ENCODE measurements at regions not wholly inside any gene's neighbourhood (a gene's known extent, or its start where the extent isn't known, plus 50 kb on each side); places are given as distances from the start of the nearest gene placed in this dataset.

DNA sequence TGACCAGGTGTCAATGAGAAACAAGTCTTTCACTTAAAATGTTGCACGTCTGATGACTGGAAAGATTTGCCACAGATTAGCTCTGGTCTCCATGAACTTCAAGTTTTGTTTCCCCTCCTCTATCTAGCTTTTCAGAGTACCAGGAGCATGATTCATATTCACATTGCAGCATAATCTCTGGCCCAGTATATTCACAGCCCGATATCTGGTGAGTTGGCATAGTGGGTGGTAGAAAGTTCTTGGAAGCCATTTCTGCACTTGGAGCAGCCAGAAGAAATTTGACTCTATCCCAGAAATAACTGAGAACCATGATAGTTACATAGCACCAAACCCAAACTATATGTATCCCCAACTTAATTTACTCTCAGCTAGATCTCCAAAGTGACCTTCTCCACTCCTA lies 503.9 kb downstream of the PID1 start:
- TF ChIP-seq HNF4G (IDR thresholded peaks at IDR 0.05) (no peak), EGR1 (IDR thresholded peaks at IDR 0.05; ENCODE audit: low read depth in 2 of 2) (no peak), RAD21 (IDR thresholded peaks at IDR 0.05) (no peak), SP1 (IDR thresholded peaks at IDR 0.05) (no peak), ZBTB33 (IDR thresholded peaks at IDR 0.05) (no peak)
- TF ChIP-seq, protein P1, sequence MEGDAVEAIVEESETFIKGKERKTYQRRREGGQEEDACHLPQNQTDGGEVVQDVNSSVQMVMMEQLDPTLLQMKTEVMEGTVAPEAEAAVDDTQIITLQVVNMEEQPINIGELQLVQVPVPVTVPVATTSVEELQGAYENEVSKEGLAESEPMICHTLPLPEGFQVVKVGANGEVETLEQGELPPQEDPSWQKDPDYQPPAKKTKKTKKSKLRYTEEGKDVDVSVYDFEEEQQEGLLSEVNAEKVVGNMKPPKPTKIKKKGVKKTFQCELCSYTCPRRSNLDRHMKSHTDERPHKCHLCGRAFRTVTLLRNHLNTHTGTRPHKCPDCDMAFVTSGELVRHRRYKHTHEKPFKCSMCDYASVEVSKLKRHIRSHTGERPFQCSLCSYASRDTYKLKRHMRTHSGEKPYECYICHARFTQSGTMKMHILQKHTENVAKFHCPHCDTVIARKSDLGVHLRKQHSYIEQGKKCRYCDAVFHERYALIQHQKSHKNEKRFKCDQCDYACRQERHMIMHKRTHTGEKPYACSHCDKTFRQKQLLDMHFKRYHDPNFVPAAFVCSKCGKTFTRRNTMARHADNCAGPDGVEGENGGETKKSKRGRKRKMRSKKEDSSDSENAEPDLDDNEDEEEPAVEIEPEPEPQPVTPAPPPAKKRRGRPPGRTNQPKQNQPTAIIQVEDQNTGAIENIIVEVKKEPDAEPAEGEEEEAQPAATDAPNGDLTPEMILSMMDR (IDR thresholded peaks at IDR 0.05; ENCODE audit: low read depth, low read length, missing input control): no peak
- TF ChIP-seq, protein P2, sequence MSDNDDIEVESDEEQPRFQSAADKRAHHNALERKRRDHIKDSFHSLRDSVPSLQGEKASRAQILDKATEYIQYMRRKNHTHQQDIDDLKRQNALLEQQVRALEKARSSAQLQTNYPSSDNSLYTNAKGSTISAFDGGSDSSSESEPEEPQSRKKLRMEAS (IDR thresholded peaks at IDR 0.05): no peak

All from liver (tissue), 3 donors.